ENCODE measurements at regions not wholly inside any gene's neighbourhood (a gene's known extent, or its start where the extent isn't known, plus 50 kb on each side); places are given as distances from the start of the nearest gene placed in this dataset.

- no peak for TF ChIP-seq CTCF (IDR thresholded peaks at IDR 0.05; ENCODE audit: borderline replicate concordance, extremely low read depth, low read length, poor library complexity, severe bottlenecking)
- no peak for TF ChIP-seq EZH2 (IDR thresholded peaks at IDR 0.05; ENCODE audit: borderline replicate concordance, low read depth, low read length, severe bottlenecking)
Measured at GRCh38 chr6:19333936-19334335, 503.2 kb upstream of the ID4 start.
